GM12878 (cell line): ENCODE measurements at regions not wholly inside any gene's neighbourhood (a gene's known extent, or its start where the extent isn't known, plus 50 kb on each side); places are given as distances from the start of the nearest gene placed in this dataset.

ENCODE experiments used
- ATAC-seq: fragments of 200-7000 bp; cut with Tn5 transposase; 3 replicates; pipeline ENCODE4 v1.9.1; 2020; ENCODE audit warnings: mild to moderate bottlenecking, moderate library complexity
- BruUV-seq: library from RNA; stranded (reverse); fragments of 400-500 nt; replicated peaks from 2 replicates; lab custom pipeline; 2021; lab: Mats Ljungman, UMichigan
- CTCF ChIA-PET: fragments of 300-600 bp; sonication (Branson Sonifier 250); formaldehyde crosslinking; extraction: SDS; loops from one replicate; lab custom pipeline; 2021; ENCODE audit warnings: inconsistent platforms; lab: Yijun Ruan, JAX
- POLR2A ChIA-PET: fragments of 350-600 bp; formaldehyde crosslinking; extraction: SDS; loops from one replicate; lab custom pipeline; 2021; ENCODE audit warnings: inconsistent platforms; lab: Charles Lee
- RAD21 ChIA-PET: fragments of 300-600 bp; sonication (Branson Sonifier 250); formaldehyde crosslinking; loops from one replicate; lab custom pipeline; 2023; ENCODE audit warnings: antibody characterized with exemption; ENCODE audit not compliant: unreplicated experiment; lab: Charles Lee
- SMC1A ChIA-PET: fragments of 300-600 bp; sonication (Branson Sonifier 250); formaldehyde crosslinking; loops from one replicate; lab custom pipeline; 2023; ENCODE audit not compliant: unreplicated experiment, uncharacterized antibody; lab: Charles Lee
- DNase-seq: peaks from one replicate; pipeline ENCODE4 v3.0.0-alpha.2; 2011; ENCODE audit warnings: low read depth, low spot score
- FAIRE-seq: peaks from 3 replicates; lab custom pipeline; 2011; peaks lifted over from hg19 to GRCh38; lab: Jason Lieb, UNC
- H2AFZ ChIP-seq: 2 replicates; pipeline ENCODE4 v1.6.0; 2011; ENCODE audit warnings: low read depth, low read length, control low read depth; ENCODE audit not compliant: control insufficient read depth
- H3K27ac ChIP-seq: 2 replicates; pipeline ENCODE4 v1.5.1; 2011; ENCODE audit warnings: control low read depth; ENCODE audit not compliant: control insufficient read depth, insufficient read depth
- H3K27me3 ChIP-seq, 2 experiments: replicated peaks in 1 of 2; 2 replicates each; pipeline versions ENCODE4 v1.6.0 to v1.6.1; 2011; ENCODE audit warnings: low read length in 1 of 2; ENCODE audit not compliant: control insufficient read depth in 2 of 2, insufficient read depth in 2 of 2
- H3K36me3 ChIP-seq, 2 experiments: 2 replicates each; pipeline ENCODE4 v1.5.1; 2011; ENCODE audit warnings: low read length in 1 of 2; ENCODE audit not compliant: control insufficient read depth in 2 of 2, insufficient read depth in 2 of 2
- H3K4me1 ChIP-seq: 2 replicates; pipeline ENCODE4 v1.6.1; 2011; ENCODE audit warnings: mild to moderate bottlenecking, low read length, moderate library complexity, mixed read lengths; ENCODE audit not compliant: control insufficient read depth, insufficient read depth
- H3K4me2 ChIP-seq: 2 replicates; pipeline ENCODE4 v1.6.0; 2011; ENCODE audit warnings: control low read depth; ENCODE audit not compliant: control insufficient read depth, insufficient read depth
- H3K4me3 ChIP-seq: fragments of 200-600 bp; sonication (generic); 2 replicates; pipeline ENCODE4 v1.5.1; 2016
- H3K79me2 ChIP-seq: 2 replicates; pipeline ENCODE4 v1.6.0; 2011; ENCODE audit warnings: low read length; ENCODE audit not compliant: control insufficient read depth, insufficient read depth
- H3K9ac ChIP-seq: 2 replicates; pipeline ENCODE4 v1.8.0; 2011; ENCODE audit warnings: low read length, control low read depth, mixed read lengths; ENCODE audit not compliant: control insufficient read depth, insufficient read depth
- H3K9me3 ChIP-seq: replicated peaks from 3 replicates; pipeline ENCODE4 v1.5.1; 2011; ENCODE audit warnings: mild to moderate bottlenecking, low read length; ENCODE audit not compliant: control insufficient read depth, insufficient read depth
- H4K20me1 ChIP-seq: 2 replicates; pipeline ENCODE4 v1.6.0; 2011; ENCODE audit not compliant: control insufficient read depth, insufficient read depth
- BACH1 ChIP-seq: fragments of 450-650 bp; IDR thresholded peaks from 2 replicates; pipeline ENCODE4 v1.6.1; 2017; ENCODE audit warnings: mild to moderate bottlenecking, borderline replicate concordance
- HDGF ChIP-seq: fragments of 450-650 bp; IDR thresholded peaks from 2 replicates; pipeline ENCODE4 v1.6.1; 2016; ENCODE audit warnings: antibody characterized with exemption
- LARP7 ChIP-seq: fragments of 450-650 bp; IDR thresholded peaks from 2 replicates; pipeline ENCODE4 v1.6.1; 2017; ENCODE audit warnings: mild to moderate bottlenecking
- MYB ChIP-seq: fragments of 150-350 bp; IDR thresholded peaks from 2 replicates; pipeline ENCODE4 v1.6.1; 2014; ENCODE audit warnings: mild to moderate bottlenecking, low read depth, low read length, borderline replicate concordance
- NBN ChIP-seq: fragments of 450-650 bp; IDR thresholded peaks from 2 replicates; pipeline ENCODE4 v1.6.1; 2016
- POLR2AphosphoS5 ChIP-seq: IDR thresholded peaks from 2 replicates; pipeline ENCODE4 v1.6.1; 2011; ENCODE audit warnings: mild to moderate bottlenecking, low read length, inconsistent platforms
- RB1 ChIP-seq: fragments of 450-650 bp; formaldehyde crosslinking; IDR thresholded peaks from 2 replicates; pipeline ENCODE4 v1.6.1; 2017; ENCODE audit warnings: mild to moderate bottlenecking, borderline replicate concordance
- WGBS: methylation state at CpG from one replicate; pipeline ENCODE4 v1.1.6; 2016; ENCODE audit warnings: low lambda C conversion rate; ENCODE audit not compliant: insufficient replicate concordance, insufficient coverage; ENCODE audit errors: missing lambda C conversion rate; 5-methylcytosine and 5-hydroxymethylcytosine counted together
- in situ Hi-C: fragments of 300-500 bp; cut with MboI; formaldehyde crosslinking; loops from 9 replicates; pipeline ENCODE4 v1.14.3; 2018; ENCODE audit warnings: mixed read lengths
- intact Hi-C: fragments of 100-400 bp; cut with micrococcal nuclease; formaldehyde crosslinking; loops from one replicate; pipeline ENCODE4 v1.14.2; 2022; ENCODE audit not compliant: unreplicated experiment
- TF ChIP-seq, protein P1 (sequence below): fragments of 450-650 bp; IDR thresholded peaks from 2 replicates; pipeline ENCODE4 v1.6.1; 2017; ENCODE audit warnings: mild to moderate bottlenecking, low read depth, inconsistent platforms; ENCODE audit not compliant: poor library complexity, severe bottlenecking
- TF ChIP-seq, protein P2 (sequence below): fragments of 150-350 bp; IDR thresholded peaks from 2 replicates; pipeline ENCODE4 v1.6.1; 2016; ENCODE audit warnings: low read depth, low read length
- TF ChIP-seq, protein P3 (sequence below): fragments of 450-650 bp; IDR thresholded peaks from 2 replicates; pipeline ENCODE4 v1.6.1; 2018; ENCODE audit warnings: borderline replicate concordance, mild to moderate bottlenecking; ENCODE audit not compliant: partially characterized antibody
- TF ChIP-seq, protein P4 (sequence below): fragments of 450-650 bp; IDR thresholded peaks from 2 replicates; pipeline ENCODE4 v1.6.1; 2017; ENCODE audit warnings: low read depth, mild to moderate bottlenecking, moderate library complexity
- TF ChIP-seq, protein P5 (sequence below): fragments of 150-350 bp; IDR thresholded peaks from 2 replicates; pipeline ENCODE4 v1.6.1; 2014; ENCODE audit warnings: mild to moderate bottlenecking, low read depth, low read length
- TF ChIP-seq, protein P6 (sequence below): fragments of 450-650 bp; IDR thresholded peaks from 2 replicates; pipeline ENCODE4 v1.6.1; 2014; ENCODE audit warnings: mild to moderate bottlenecking

DNA sequence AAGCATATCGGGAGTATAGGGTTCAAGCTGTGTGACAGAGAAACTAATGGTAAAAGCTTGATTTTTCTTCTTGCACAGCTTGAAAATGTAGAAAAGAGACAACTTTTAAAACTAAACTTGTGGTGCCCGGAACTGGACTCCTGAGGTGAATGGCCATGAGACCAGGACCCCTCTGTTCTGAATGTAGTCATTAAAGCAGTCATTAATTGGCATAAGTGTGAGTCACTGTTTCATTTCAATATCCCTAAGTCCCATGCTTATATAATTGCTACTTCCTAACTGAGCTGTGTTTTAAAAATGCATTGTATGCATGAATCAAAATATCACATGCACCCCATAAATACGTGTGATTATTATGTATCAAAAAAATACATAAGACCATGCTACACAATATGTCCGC is 463.1 kb upstream of the DYNLRB2 start:
- CTCF ChIA-PET: no interaction called here
- SMC1A ChIA-PET: interaction anchor here (0.6 to 1.2 kb wide), 2 partner anchors 16 to 178 kb away, joined by 3 read pairs; no protein-coding TSS in a partner anchor
- no peak overlapping the region for H3K4me3 ChIP-seq
- ATAC-seq (no peak), FAIRE-seq (no peak), DNase-seq (no peak)
- POLR2A ChIA-PET: no interaction called here
- H3K27ac ChIP-seq: no peak overlapping the region
- no peaks in the 10 kb centered on the region for H3K4me1 ChIP-seq
- no peaks in the 10 kb centered on the region for H3K9me3 ChIP-seq
- no peaks in the 10 kb centered on the region for H3K79me2 ChIP-seq
- H2AFZ ChIP-seq: no peak overlapping the region
- intact Hi-C loops: no loop called here
- H3K9ac ChIP-seq: no peak overlapping the region
- RAD21 ChIA-PET: no interaction called here
- WGBS: 30% methylated on average over 4 of the region's 4 CpGs
- H4K20me1 ChIP-seq: no peaks in the 10 kb centered on the region
- in situ Hi-C loops: no loop called here
- H3K4me2 ChIP-seq: no peak overlapping the region
- no peaks in the 10 kb centered on the region for H3K36me3 ChIP-seq
- H3K27me3 ChIP-seq: no peaks in the 10 kb centered on the region
- BruUV-seq: no TSS peak
- TF ChIP-seq, protein P1, sequence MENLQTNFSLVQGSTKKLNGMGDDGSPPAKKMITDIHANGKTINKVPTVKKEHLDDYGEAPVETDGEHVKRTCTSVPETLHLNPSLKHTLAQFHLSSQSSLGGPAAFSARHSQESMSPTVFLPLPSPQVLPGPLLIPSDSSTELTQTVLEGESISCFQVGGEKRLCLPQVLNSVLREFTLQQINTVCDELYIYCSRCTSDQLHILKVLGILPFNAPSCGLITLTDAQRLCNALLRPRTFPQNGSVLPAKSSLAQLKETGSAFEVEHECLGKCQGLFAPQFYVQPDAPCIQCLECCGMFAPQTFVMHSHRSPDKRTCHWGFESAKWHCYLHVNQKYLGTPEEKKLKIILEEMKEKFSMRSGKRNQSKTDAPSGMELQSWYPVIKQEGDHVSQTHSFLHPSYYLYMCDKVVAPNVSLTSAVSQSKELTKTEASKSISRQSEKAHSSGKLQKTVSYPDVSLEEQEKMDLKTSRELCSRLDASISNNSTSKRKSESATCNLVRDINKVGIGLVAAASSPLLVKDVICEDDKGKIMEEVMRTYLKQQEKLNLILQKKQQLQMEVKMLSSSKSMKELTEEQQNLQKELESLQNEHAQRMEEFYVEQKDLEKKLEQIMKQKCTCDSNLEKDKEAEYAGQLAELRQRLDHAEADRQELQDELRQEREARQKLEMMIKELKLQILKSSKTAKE: no peak
- TF ChIP-seq, protein P2, sequence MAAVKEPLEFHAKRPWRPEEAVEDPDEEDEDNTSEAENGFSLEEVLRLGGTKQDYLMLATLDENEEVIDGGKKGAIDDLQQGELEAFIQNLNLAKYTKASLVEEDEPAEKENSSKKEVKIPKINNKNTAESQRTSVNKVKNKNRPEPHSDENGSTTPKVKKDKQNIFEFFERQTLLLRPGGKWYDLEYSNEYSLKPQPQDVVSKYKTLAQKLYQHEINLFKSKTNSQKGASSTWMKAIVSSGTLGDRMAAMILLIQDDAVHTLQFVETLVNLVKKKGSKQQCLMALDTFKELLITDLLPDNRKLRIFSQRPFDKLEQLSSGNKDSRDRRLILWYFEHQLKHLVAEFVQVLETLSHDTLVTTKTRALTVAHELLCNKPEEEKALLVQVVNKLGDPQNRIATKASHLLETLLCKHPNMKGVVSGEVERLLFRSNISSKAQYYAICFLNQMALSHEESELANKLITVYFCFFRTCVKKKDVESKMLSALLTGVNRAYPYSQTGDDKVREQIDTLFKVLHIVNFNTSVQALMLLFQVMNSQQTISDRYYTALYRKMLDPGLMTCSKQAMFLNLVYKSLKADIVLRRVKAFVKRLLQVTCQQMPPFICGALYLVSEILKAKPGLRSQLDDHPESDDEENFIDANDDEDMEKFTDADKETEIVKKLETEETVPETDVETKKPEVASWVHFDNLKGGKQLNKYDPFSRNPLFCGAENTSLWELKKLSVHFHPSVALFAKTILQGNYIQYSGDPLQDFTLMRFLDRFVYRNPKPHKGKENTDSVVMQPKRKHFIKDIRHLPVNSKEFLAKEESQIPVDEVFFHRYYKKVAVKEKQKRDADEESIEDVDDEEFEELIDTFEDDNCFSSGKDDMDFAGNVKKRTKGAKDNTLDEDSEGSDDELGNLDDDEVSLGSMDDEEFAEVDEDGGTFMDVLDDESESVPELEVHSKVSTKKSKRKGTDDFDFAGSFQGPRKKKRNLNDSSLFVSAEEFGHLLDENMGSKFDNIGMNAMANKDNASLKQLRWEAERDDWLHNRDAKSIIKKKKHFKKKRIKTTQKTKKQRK: no peak
- TF ChIP-seq MYB (no peak), BACH1 (no peak), NBN (no peak), POLR2AphosphoS5 (no peak), RB1 (no peak), HDGF (no peak), LARP7 (no peak)
- TF ChIP-seq, protein P3, sequence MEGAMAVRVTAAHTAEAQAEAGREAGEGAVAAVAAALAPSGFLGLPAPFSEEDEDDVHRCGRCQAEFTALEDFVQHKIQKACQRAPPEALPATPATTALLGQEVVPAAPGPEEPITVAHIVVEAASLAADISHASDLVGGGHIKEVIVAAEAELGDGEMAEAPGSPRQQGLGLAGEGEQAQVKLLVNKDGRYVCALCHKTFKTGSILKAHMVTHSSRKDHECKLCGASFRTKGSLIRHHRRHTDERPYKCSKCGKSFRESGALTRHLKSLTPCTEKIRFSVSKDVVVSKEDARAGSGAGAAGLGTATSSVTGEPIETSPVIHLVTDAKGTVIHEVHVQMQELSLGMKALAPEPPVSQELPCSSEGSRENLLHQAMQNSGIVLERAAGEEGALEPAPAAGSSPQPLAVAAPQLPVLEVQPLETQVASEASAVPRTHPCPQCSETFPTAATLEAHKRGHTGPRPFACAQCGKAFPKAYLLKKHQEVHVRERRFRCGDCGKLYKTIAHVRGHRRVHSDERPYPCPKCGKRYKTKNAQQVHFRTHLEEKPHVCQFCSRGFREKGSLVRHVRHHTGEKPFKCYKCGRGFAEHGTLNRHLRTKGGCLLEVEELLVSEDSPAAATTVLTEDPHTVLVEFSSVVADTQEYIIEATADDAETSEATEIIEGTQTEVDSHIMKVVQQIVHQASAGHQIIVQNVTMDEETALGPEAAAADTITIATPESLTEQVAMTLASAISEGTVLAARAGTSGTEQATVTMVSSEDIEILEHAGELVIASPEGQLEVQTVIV: no peak
- TF ChIP-seq, protein P4, sequence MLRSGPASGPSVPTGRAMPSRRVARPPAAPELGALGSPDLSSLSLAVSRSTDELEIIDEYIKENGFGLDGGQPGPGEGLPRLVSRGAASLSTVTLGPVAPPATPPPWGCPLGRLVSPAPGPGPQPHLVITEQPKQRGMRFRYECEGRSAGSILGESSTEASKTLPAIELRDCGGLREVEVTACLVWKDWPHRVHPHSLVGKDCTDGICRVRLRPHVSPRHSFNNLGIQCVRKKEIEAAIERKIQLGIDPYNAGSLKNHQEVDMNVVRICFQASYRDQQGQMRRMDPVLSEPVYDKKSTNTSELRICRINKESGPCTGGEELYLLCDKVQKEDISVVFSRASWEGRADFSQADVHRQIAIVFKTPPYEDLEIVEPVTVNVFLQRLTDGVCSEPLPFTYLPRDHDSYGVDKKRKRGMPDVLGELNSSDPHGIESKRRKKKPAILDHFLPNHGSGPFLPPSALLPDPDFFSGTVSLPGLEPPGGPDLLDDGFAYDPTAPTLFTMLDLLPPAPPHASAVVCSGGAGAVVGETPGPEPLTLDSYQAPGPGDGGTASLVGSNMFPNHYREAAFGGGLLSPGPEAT: no peak
- TF ChIP-seq, protein P5, sequence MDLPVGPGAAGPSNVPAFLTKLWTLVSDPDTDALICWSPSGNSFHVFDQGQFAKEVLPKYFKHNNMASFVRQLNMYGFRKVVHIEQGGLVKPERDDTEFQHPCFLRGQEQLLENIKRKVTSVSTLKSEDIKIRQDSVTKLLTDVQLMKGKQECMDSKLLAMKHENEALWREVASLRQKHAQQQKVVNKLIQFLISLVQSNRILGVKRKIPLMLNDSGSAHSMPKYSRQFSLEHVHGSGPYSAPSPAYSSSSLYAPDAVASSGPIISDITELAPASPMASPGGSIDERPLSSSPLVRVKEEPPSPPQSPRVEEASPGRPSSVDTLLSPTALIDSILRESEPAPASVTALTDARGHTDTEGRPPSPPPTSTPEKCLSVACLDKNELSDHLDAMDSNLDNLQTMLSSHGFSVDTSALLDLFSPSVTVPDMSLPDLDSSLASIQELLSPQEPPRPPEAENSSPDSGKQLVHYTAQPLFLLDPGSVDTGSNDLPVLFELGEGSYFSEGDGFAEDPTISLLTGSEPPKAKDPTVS: no peak
- TF ChIP-seq, protein P6, sequence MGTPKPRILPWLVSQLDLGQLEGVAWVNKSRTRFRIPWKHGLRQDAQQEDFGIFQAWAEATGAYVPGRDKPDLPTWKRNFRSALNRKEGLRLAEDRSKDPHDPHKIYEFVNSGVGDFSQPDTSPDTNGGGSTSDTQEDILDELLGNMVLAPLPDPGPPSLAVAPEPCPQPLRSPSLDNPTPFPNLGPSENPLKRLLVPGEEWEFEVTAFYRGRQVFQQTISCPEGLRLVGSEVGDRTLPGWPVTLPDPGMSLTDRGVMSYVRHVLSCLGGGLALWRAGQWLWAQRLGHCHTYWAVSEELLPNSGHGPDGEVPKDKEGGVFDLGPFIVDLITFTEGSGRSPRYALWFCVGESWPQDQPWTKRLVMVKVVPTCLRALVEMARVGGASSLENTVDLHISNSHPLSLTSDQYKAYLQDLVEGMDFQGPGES: no peak
